GM10266 (cell line): ENCODE measurements at regions not wholly inside any gene's neighbourhood (a gene's known extent, or its start where the extent isn't known, plus 50 kb on each side); places are given as distances from the start of the nearest gene placed in this dataset.

Source experiments
- DNase-seq: peaks from one replicate; pipeline ENCODE4 v3.0.0; 2012; ENCODE audit errors: extremely low spot score
- TF ChIP-seq, protein P1 (sequence below): IDR thresholded peaks from 2 replicates; pipeline ENCODE4 v1.5.1; 2012; ENCODE audit warnings: mild to moderate bottlenecking, low read depth; ENCODE audit not compliant: control insufficient read depth, insufficient read depth; ENCODE audit errors: missing control alignments

- TF ChIP-seq, protein P1, sequence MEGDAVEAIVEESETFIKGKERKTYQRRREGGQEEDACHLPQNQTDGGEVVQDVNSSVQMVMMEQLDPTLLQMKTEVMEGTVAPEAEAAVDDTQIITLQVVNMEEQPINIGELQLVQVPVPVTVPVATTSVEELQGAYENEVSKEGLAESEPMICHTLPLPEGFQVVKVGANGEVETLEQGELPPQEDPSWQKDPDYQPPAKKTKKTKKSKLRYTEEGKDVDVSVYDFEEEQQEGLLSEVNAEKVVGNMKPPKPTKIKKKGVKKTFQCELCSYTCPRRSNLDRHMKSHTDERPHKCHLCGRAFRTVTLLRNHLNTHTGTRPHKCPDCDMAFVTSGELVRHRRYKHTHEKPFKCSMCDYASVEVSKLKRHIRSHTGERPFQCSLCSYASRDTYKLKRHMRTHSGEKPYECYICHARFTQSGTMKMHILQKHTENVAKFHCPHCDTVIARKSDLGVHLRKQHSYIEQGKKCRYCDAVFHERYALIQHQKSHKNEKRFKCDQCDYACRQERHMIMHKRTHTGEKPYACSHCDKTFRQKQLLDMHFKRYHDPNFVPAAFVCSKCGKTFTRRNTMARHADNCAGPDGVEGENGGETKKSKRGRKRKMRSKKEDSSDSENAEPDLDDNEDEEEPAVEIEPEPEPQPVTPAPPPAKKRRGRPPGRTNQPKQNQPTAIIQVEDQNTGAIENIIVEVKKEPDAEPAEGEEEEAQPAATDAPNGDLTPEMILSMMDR: no peak
- DNase-seq: no peak
Measured at GRCh38 chr4:181905708-181906107, 337.5 kb upstream of the TENM3 start.

GRCh38 chr4:181908168-181908567 is 335.0 kb upstream of the TENM3 start:
- peak; percentile 4 for DNase-seq
- TF ChIP-seq, protein P1: no peak

DNA sequence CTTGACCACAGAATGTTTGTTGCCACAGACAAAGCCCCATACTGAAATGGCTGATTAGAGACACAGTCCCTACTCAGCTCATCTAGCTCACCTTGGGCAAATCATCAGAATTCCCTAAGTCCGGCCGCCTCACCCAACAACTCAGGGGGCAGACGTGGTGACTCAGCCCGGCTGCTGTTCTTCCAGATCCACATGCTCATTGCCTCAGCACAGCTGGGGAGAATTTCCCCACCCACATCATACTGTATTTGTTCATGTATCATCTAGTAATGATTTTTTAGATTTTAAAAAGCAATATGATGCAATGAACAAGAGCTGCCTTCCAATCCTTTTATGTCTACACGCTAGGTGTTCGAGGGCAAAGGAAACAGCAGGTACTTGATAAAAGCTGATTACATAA is 333.8 kb upstream of the TENM3 start:
- TF ChIP-seq, protein P1: no peak
- no peak for DNase-seq

- TF ChIP-seq, protein P1: no peak
Measured at GRCh38 chr4:181911420-181911819, 331.8 kb upstream of the TENM3 start.

GRCh38 chr4:181933471-181933870 is 309.7 kb upstream of the TENM3 start:
- TF ChIP-seq, protein P1: no peak

More at GRCh38 chr4:181911420-181911819, 331.8 kb upstream of the TENM3 start:
- DNase-seq: no peak

GRCh38 chr4:181938631-181939030 is 304.6 kb upstream of the TENM3 start:
- TF ChIP-seq, protein P1: no peak
- DNase-seq: no peak

More at GRCh38 chr4:181933471-181933870, 309.7 kb upstream of the TENM3 start:
- no peak for DNase-seq

- TF ChIP-seq, protein P1: no peak
- no peak for DNase-seq
Measured at GRCh38 chr4:181939199-181939945, 303.8 kb upstream of the TENM3 start.
